VCaP (cell line): ENCODE measurements at regions not wholly inside any gene's neighbourhood (a gene's known extent, or its start where the extent isn't known, plus 50 kb on each side); places are given as distances from the start of the nearest gene placed in this dataset.

Experiments used
- H3K27ac ChIP-seq: fragments of 450-650 bp; 2 replicates; pipeline ENCODE4 v1.5.1; 2017
- TF ChIP-seq, protein P1 (sequence below): fragments of 450-650 bp; conservative IDR thresholded peaks from 2 replicates; pipeline ENCODE4 v1.5.1; 2017; ENCODE audit warnings: mild to moderate bottlenecking, moderate library complexity

- TF ChIP-seq, protein P1, sequence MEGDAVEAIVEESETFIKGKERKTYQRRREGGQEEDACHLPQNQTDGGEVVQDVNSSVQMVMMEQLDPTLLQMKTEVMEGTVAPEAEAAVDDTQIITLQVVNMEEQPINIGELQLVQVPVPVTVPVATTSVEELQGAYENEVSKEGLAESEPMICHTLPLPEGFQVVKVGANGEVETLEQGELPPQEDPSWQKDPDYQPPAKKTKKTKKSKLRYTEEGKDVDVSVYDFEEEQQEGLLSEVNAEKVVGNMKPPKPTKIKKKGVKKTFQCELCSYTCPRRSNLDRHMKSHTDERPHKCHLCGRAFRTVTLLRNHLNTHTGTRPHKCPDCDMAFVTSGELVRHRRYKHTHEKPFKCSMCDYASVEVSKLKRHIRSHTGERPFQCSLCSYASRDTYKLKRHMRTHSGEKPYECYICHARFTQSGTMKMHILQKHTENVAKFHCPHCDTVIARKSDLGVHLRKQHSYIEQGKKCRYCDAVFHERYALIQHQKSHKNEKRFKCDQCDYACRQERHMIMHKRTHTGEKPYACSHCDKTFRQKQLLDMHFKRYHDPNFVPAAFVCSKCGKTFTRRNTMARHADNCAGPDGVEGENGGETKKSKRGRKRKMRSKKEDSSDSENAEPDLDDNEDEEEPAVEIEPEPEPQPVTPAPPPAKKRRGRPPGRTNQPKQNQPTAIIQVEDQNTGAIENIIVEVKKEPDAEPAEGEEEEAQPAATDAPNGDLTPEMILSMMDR = no peak
- H3K27ac ChIP-seq = no peak overlapping the region
These were observed 199.5 kb upstream of the SALL3 start for GRCh38 chr18:78779996-78780718.

DNA sequence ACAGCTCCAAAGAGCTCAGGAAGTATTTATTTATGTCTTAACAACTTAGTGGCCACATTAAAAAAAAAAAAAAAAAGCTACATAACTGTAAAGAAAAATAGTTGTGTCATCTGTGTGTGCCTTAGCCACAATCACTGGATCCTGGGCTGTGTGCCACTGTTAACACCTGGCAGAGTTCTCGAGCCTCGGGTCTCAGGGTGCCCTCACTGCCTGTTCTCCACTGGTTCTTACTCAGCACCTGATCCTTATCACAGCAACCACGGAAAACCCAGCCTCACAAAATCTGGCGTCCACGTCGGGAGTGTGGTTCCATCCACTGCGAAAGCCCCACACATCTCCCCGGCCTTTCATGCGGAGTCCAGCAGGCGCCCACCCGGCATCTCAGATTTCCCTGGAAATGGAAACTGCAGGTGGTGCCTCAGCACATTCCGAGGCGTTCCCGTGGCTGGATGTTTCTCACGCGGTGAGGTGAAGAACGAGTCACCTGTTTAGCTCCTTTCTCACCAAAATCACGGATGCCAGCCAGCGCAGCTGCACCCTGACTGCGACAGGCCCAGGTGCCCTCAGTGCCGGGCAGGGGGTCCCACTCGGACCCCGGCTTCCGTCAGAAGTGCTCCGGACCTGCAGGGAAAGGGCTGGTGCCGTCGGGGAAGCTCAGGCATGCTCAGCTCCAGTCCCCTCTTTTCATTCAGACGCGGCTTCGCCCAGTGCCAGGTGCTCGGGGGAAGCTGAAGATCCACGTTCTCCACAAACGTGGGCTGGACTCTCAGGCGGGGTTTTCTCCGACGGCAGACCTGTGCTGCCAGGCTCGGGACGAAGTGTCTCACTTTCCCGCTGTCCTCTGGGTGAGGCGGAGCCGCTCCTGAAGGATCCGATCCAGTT, 198.7 kb upstream of the SALL3 start:
- TF ChIP-seq, protein P1 = no peak
- no peak overlapping the region for H3K27ac ChIP-seq

DNA sequence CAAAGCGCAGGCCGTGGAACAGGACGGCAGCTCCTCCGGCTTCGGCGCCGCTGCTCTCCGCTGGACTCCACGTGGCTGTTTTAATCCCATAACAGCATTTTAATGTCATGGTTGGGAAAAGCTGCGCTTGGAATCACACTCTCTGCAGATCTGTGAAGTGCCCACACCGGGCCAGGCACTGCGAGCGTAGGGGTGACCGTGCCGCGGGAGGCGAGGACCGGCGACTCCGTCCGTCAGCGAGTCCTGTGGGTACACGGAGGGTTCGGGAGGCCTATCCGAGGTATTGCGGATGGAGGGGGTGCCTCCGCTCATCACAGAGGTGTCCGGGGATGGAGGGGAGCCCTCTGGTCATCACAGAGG, 198.0 kb upstream of the SALL3 start:
- TF ChIP-seq, protein P1 = no peak
- no peak overlapping the region for H3K27ac ChIP-seq

- no peak overlapping the region for H3K27ac ChIP-seq
- TF ChIP-seq, protein P1 = no peak
These were observed 196.6 kb upstream of the SALL3 start for GRCh38 chr18:78782951-78783563.

DNA sequence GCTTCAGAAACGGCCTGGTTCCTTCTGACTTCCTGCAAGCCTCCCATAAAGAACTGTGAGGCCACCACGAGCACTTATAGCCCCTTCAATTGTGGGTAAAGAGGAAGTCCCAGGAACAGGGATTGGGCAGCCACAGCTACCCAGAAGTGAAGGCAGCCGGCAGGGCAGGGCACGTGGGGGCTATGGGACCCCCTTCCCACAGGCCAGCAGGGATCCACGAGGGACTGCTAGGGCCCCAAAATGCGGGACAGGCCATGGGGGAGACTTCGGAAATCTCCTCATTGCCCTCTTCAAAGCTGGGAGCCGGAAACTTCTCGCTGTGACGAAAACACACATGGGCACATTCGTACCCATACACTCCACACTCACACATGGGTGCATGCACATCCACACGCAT, 196.1 kb upstream of the SALL3 start:
- TF ChIP-seq, protein P1 = no peak
- H3K27ac ChIP-seq = no peak overlapping the region

DNA sequence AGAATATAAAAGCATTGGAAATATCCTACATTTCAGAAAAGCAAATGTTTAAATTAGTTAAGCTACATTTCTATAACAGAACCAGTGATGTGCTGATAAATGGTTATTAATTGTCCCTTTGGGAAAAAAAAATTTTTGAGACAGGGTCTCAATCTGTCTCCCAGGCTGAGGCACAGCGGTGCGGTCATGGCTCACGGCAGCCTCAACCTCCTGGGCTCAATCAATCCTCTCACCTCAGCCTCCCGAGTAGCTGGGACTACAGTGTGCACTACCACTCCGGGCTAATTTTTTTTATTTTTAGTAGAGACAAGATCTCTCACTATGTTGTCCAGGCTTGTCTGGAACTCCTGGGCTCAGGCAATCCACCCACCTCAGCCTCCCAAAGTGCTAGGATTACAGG, 194.8 kb upstream of the SALL3 start:
- H3K27ac ChIP-seq = no peak overlapping the region
- TF ChIP-seq, protein P1 = no peak

GRCh38 chr18:78785706-78786105, 193.9 kb upstream of the SALL3 start:
- H3K27ac ChIP-seq = no peak overlapping the region
- TF ChIP-seq, protein P1 = no peak
